ENCODE measurements at regions not wholly inside any gene's neighbourhood (a gene's known extent, or its start where the extent isn't known, plus 50 kb on each side); places are given as distances from the start of the nearest gene placed in this dataset.

- no peak for DNase-seq (ENCODE audit: low spot score)
These were observed 131.7 kb upstream of the HDAC9 start for GRCh38 chr7:18363751-18364380.

- DNase-seq (ENCODE audit: low spot score), result no peak
These were observed 131.2 kb upstream of the HDAC9 start for GRCh38 chr7:18364396-18364795.

GRCh38 chr7:18366394-18366793 is 129.2 kb upstream of the HDAC9 start:
- DNase-seq (ENCODE audit: low spot score), result no peak

- no peak for DNase-seq (ENCODE audit: low spot score)
These were observed 126.5 kb upstream of the HDAC9 start for GRCh38 chr7:18369011-18369410.

- DNase-seq (ENCODE audit: low spot score), result no peak
These were observed 124.9 kb upstream of the HDAC9 start for GRCh38 chr7:18370633-18371032.

GRCh38 chr7:18378989-18379605 is 116.5 kb upstream of the HDAC9 start:
- no peak for DNase-seq (ENCODE audit: low spot score)

- no peak for DNase-seq (ENCODE audit: low spot score)
These were observed 110.9 kb upstream of the HDAC9 start for GRCh38 chr7:18384491-18385143.

- no peak for DNase-seq (ENCODE audit: low spot score)
These were observed 108.9 kb upstream of the HDAC9 start for GRCh38 chr7:18386607-18387006.

GRCh38 chr7:18387191-18387735 is 108.3 kb upstream of the HDAC9 start:
- DNase-seq (ENCODE audit: low spot score), result no peak

- no peak for DNase-seq (ENCODE audit: low spot score)
These were observed 105.0 kb upstream of the HDAC9 start for GRCh38 chr7:18390535-18390907.

GRCh38 chr7:18393465-18394118 is 102.0 kb upstream of the HDAC9 start:
- no peak for DNase-seq (ENCODE audit: low spot score)

- no peak for DNase-seq (ENCODE audit: low spot score)
These were observed 99.7 kb upstream of the HDAC9 start for GRCh38 chr7:18395868-18396267.

- DNase-seq (ENCODE audit: low spot score), result no peak
These were observed 98.6 kb upstream of the HDAC9 start for GRCh38 chr7:18396953-18397352.

GRCh38 chr7:18399436-18400235 is 95.9 kb upstream of the HDAC9 start:
- DNase-seq (ENCODE audit: low spot score), result no peak

GRCh38 chr7:18400275-18400674 is 95.3 kb upstream of the HDAC9 start:
- no peak for DNase-seq (ENCODE audit: low spot score)

GRCh38 chr7:18400726-18401125 is 94.8 kb upstream of the HDAC9 start:
- DNase-seq (ENCODE audit: low spot score), result no peak

- DNase-seq (ENCODE audit: low spot score), result no peak
These were observed 93.8 kb upstream of the HDAC9 start for GRCh38 chr7:18401757-18402156.

GRCh38 chr7:18402488-18403183 is 92.9 kb upstream of the HDAC9 start:
- DNase-seq (ENCODE audit: low spot score), result no peak

- DNase-seq (ENCODE audit: low spot score), result no peak
These were observed 89.8 kb upstream of the HDAC9 start for GRCh38 chr7:18405726-18406125.

- DNase-seq (ENCODE audit: low spot score), result no peak
These were observed 88.2 kb upstream of the HDAC9 start for GRCh38 chr7:18407385-18407784.

GRCh38 chr7:18408461-18408860 is 87.1 kb upstream of the HDAC9 start:
- no peak for DNase-seq (ENCODE audit: low spot score)

Measured in mucosa of gallbladder (tissue), 1 donor.